B cell (primary cell): ENCODE measurements at regions not wholly inside any gene's neighbourhood (a gene's known extent, or its start where the extent isn't known, plus 50 kb on each side); places are given as distances from the start of the nearest gene placed in this dataset.

Experiments
- ATAC-seq: fragments of 200-7000 bp; cut with Tn5 transposase; one replicate; pipeline ENCODE4 v1.10.0; 2021; ENCODE audit warnings: low read depth, mild to moderate bottlenecking, moderate number of reproducible peaks, moderate library complexity
- CTCF ChIA-PET: fragments of 350-600 bp; sonication (Branson Sonifier 250); formaldehyde crosslinking; loops from one replicate; lab custom pipeline; 2021; ENCODE audit warnings: antibody characterized with exemption, inconsistent platforms; lab: Charles Lee
- POLR2A ChIA-PET: fragments of 350-600 bp; sonication (Branson Sonifier 250); formaldehyde crosslinking; loops from one replicate; lab custom pipeline; 2021; ENCODE audit warnings: antibody characterized with exemption; lab: Charles Lee
- DNase-seq: peaks from one replicate; pipeline ENCODE4 v3.0.0; 2013
- H2AFZ ChIP-seq: 2 replicates; pipeline ENCODE4 v1.6.1; 2012; ENCODE audit warnings: mild to moderate bottlenecking, low read depth, low read length; ENCODE audit not compliant: insufficient read depth, poor library complexity, severe bottlenecking
- H3K27ac ChIP-seq, 2 donors: 1 replicate in 1 of 2; 2 replicates in 1 of 2; pipeline ENCODE4 v1.5.1; 2012 to 2013; ENCODE audit warnings: low read length in 2 of 2, mild to moderate bottlenecking in 2 of 2, moderate library complexity in 1 of 2
- H3K27me3 ChIP-seq, 4 experiments: fragments of 200-600 bp in 1 of 4; sonication (generic) in 1 of 4; replicated peaks in 1 of 4; 1 replicate in 2 of 4; 2 replicates in 2 of 4; pipeline versions ENCODE4 v1.6.1 to v1.7.0; 2013 to 2016; ENCODE audit warnings: low read length in 3 of 4, mild to moderate bottlenecking in 2 of 4, mixed read lengths in 1 of 4, moderate library complexity in 1 of 4; ENCODE audit not compliant: insufficient read depth in 4 of 4, control insufficient read depth in 3 of 4; ENCODE audit errors: control extremely low read depth in 1 of 4
- H3K36me3 ChIP-seq, 2 experiments: replicated peaks in 1 of 2; 1 replicate in 1 of 2; 2 replicates in 1 of 2; pipeline versions ENCODE4 v1.6.1 to v1.7.1; 2013; ENCODE audit warnings: low read length in 1 of 2; ENCODE audit not compliant: insufficient read depth in 2 of 2, control insufficient read depth in 1 of 2; ENCODE audit errors: control extremely low read depth in 1 of 2, extremely low read depth in 1 of 2
- H3K4me1 ChIP-seq, 2 donors: fragments of 200-600 bp in 1 of 2; sonication (generic) in 1 of 2; 1 replicate in 1 of 2; 2 replicates in 1 of 2; pipeline versions ENCODE4 v1.5.1 to v1.6.1; 2013 to 2017; ENCODE audit warnings: low read length in 2 of 2; ENCODE audit not compliant: control insufficient read depth in 2 of 2, insufficient read depth in 2 of 2
- H3K4me2 ChIP-seq: replicated peaks from 2 replicates; pipeline ENCODE3; 2012; ENCODE audit warnings: mild to moderate bottlenecking, low read depth, low read length; ENCODE audit not compliant: poor library complexity, severe bottlenecking
- H3K4me3 ChIP-seq, 5 experiments: fragments of 200-600 bp in 1 of 5; sonication (generic) in 1 of 5; 1 replicate in 3 of 5; 2 replicates in 2 of 5; pipeline versions ENCODE4 v1.5.1 to v1.7.0; 2011 to 2016; ENCODE audit warnings: low read length in 4 of 5, mild to moderate bottlenecking in 4 of 5, low read depth in 2 of 5, control low read depth in 1 of 5, moderate library complexity in 1 of 5; ENCODE audit not compliant: insufficient read depth in 1 of 5; ENCODE audit errors: control extremely low read depth in 1 of 5, extremely low read depth in 1 of 5
- H3K79me2 ChIP-seq: fragments of 200-600 bp; sonication (generic); one replicate; pipeline ENCODE4 v1.6.0; 2016; ENCODE audit warnings: low read length; ENCODE audit not compliant: control insufficient read depth, insufficient read depth
- H3K9ac ChIP-seq: fragments of 200-600 bp; sonication (generic); 2 replicates; pipeline ENCODE4 v1.6.1; 2017; ENCODE audit warnings: mild to moderate bottlenecking, low read length, moderate library complexity
- H3K9me3 ChIP-seq, 3 donors: one replicate each; pipeline versions ENCODE4 v1.6.1 to v1.7.1; 2013; ENCODE audit warnings: low read length in 2 of 3; ENCODE audit not compliant: control insufficient read depth in 2 of 3, insufficient read depth in 1 of 3; ENCODE audit errors: control extremely low read depth in 1 of 3
- H4K20me1 ChIP-seq: 2 replicates; pipeline ENCODE4 v1.6.0; 2012; ENCODE audit warnings: mild to moderate bottlenecking, low read length; ENCODE audit not compliant: insufficient read depth, control insufficient read depth, poor library complexity, severe bottlenecking
- H3K27ac Mint-ChIP-seq: one replicate; pipeline ENCODE4 v1.8.0; 2021; ENCODE audit warnings: mixed read lengths
- H3K27me3 Mint-ChIP-seq: one replicate; pipeline ENCODE4 v1.8.0; 2021; ENCODE audit warnings: mixed read lengths
- H3K4me1 Mint-ChIP-seq: one replicate; pipeline ENCODE4 v1.8.0; 2021; ENCODE audit warnings: mixed read lengths
- H3K4me3 Mint-ChIP-seq: one replicate; pipeline ENCODE4 v1.8.0; 2021; ENCODE audit warnings: mixed read lengths
- H3K9me3 Mint-ChIP-seq: one replicate; pipeline ENCODE4 v1.8.0; 2022; ENCODE audit warnings: mixed read lengths; ENCODE audit not compliant: insufficient read depth
- EZH2 ChIP-seq: IDR thresholded peaks from 2 replicates; pipeline ENCODE4 v1.6.1; 2012; ENCODE audit warnings: borderline replicate concordance, low read depth, mild to moderate bottlenecking, moderate library complexity, low read length; ENCODE audit not compliant: insufficient read depth, poor library complexity, severe bottlenecking
- WGBS: methylation state at CpG from one replicate; pipeline ENCODE4 v1.1.5; 2013; ENCODE audit warnings: missing lambda C conversion rate; ENCODE audit not compliant: insufficient coverage; 5-methylcytosine and 5-hydroxymethylcytosine counted together
- intact Hi-C: fragments of 100-400 bp; cut with micrococcal nuclease; formaldehyde crosslinking; loops from one replicate; pipeline ENCODE4 v1.10.0; 2022
- TF ChIP-seq, protein P1 (sequence below): fragments of 200-600 bp; IDR thresholded peaks from one replicate; pipeline ENCODE4 v1.8.0; 2022; ENCODE audit warnings: antibody characterized with exemption, mild to moderate bottlenecking

DNA sequence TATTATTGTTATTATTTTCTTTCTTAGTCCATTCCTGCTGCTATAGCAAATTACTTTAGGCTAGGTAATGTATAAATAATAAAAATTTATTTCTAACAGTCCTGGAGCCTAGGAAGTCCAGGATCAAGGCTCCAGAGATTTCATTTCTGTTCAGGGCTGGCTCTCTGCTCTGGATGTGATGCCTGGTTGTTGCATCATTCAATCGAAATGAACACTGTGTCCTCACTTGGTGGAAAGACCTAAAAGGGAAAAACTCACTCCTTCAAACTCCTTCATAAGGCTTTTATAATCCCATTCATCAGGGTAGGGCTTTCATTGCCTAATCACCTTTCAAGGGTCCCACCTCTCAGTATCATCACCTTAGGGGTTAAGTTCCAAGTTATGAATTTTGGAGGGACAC, 395.0 kb downstream of the EFNB2 start:
- Histone ChIP-seq H3K4me3 (no peak overlapping the region), H3K27ac (no peak overlapping the region), H4K20me1 (no peaks in the 10 kb centered on the region), H3K36me3 (no peaks in the 10 kb centered on the region), H3K9me3 (no peaks in the 10 kb centered on the region), H3K4me1 (no peaks in the 10 kb centered on the region), H2AFZ (no peak overlapping the region), H3K27me3 (no peaks in the 10 kb centered on the region), H3K9ac (no peak overlapping the region), H3K4me2 (no peak overlapping the region), H3K79me2 (no peaks in the 10 kb centered on the region)
- DNase-seq (no peak), ATAC-seq (no peak)
- no peak for TF ChIP-seq EZH2
- TF ChIP-seq, protein P1, sequence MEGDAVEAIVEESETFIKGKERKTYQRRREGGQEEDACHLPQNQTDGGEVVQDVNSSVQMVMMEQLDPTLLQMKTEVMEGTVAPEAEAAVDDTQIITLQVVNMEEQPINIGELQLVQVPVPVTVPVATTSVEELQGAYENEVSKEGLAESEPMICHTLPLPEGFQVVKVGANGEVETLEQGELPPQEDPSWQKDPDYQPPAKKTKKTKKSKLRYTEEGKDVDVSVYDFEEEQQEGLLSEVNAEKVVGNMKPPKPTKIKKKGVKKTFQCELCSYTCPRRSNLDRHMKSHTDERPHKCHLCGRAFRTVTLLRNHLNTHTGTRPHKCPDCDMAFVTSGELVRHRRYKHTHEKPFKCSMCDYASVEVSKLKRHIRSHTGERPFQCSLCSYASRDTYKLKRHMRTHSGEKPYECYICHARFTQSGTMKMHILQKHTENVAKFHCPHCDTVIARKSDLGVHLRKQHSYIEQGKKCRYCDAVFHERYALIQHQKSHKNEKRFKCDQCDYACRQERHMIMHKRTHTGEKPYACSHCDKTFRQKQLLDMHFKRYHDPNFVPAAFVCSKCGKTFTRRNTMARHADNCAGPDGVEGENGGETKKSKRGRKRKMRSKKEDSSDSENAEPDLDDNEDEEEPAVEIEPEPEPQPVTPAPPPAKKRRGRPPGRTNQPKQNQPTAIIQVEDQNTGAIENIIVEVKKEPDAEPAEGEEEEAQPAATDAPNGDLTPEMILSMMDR = no peak
- intact Hi-C loops = no loop called here
- no peaks in the 10 kb centered on the region for H3K9me3 Mint-ChIP-seq
- H3K27ac Mint-ChIP-seq = no peak overlapping the region
- no peak overlapping the region for H3K4me3 Mint-ChIP-seq
- CTCF ChIA-PET = no interaction called here
- no CpG with 5 or more reads among the region's 1 CpG for WGBS
- H3K4me1 Mint-ChIP-seq = no peaks in the 10 kb centered on the region
- H3K27me3 Mint-ChIP-seq = no peaks in the 10 kb centered on the region
- POLR2A ChIA-PET = no interaction called here

DNA sequence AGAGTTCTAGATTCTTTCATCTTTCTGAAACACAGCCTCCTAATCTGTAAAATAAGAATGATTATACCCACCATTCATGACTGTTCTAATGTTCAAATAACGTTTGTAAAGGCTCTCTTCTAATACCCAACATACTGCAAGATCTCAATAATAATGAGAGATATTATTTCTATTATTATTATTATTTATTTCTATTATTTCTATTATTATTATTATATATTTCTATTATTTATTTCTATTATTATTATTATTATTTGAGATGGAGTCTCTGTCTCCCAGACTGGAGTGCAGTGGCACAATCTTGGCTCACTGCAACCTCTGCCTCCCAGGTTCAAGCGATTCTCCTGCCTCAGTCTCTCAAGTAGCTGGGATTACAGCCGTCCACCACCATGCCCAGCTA, 395.5 kb downstream of the EFNB2 start:
- no peak overlapping the region for H3K9ac ChIP-seq
- no peaks in the 10 kb centered on the region for H3K4me1 ChIP-seq
- no peak for ATAC-seq
- intact Hi-C loops = no loop called here
- no peaks in the 10 kb centered on the region for H3K27me3 ChIP-seq
- Mint-ChIP-seq H3K27me3 (no peaks in the 10 kb centered on the region), H3K9me3 (no peaks in the 10 kb centered on the region), H3K4me3 (no peak overlapping the region), H3K4me1 (no peaks in the 10 kb centered on the region), H3K27ac (no peak overlapping the region)
- no peak for DNase-seq
- H3K36me3 ChIP-seq = no peaks in the 10 kb centered on the region
- H2AFZ ChIP-seq = no peak overlapping the region
- WGBS = 100% methylated on average over 1 of the region's 3 CpGs
- no peaks in the 10 kb centered on the region for H3K79me2 ChIP-seq
- no peak overlapping the region for H3K4me2 ChIP-seq
- no peaks in the 10 kb centered on the region for H4K20me1 ChIP-seq
- H3K27ac ChIP-seq = no peak overlapping the region
- H3K4me3 ChIP-seq = no peak overlapping the region
- TF ChIP-seq, protein P1 = no peak
- no peak for TF ChIP-seq EZH2
- H3K9me3 ChIP-seq = no peaks in the 10 kb centered on the region
- CTCF ChIA-PET = no interaction called here
- POLR2A ChIA-PET = no interaction called here
